GM19463 (cell line): ENCODE measurements at regions not wholly inside any gene's neighbourhood (a gene's known extent, or its start where the extent isn't known, plus 50 kb on each side); places are given as distances from the start of the nearest gene placed in this dataset.
"Not testable (repeated sequence)": the region's sequence is repeated elsewhere in the genome, so short reads cannot be mapped to it uniquely, and the experiment has no call there.

Experiments used
- ATAC-seq: cut with Tn5 transposase; IDR thresholded peaks from one replicate; pipeline ENCODE4 v1.9.1; 2021; ENCODE audit warnings: mild to moderate bottlenecking, moderate library complexity; ENCODE audit not compliant: unreplicated experiment

- ATAC-seq, result no peak
Measured at GRCh38 chr2:173467751-173468150, 113.1 kb downstream of the CDCA7 start.

GRCh38 chr2:173468266-173468793, 113.7 kb downstream of the CDCA7 start:
- ATAC-seq, result no peak

- no peak for ATAC-seq
Measured at GRCh38 chr2:173472112-173472511, 117.4 kb downstream of the CDCA7 start.

- ATAC-seq, result no peak
Measured at GRCh38 chr2:173483137-173483536, 128.5 kb downstream of the CDCA7 start.

GRCh38 chr2:173488861-173489260, 134.2 kb downstream of the CDCA7 start:
- ATAC-seq, result no peak

- no peak for ATAC-seq
Measured at GRCh38 chr2:173491418-173491817, 136.7 kb downstream of the CDCA7 start.

- ATAC-seq, result no peak
Measured at GRCh38 chr2:173493874-173494273, 139.2 kb downstream of the CDCA7 start.

- ATAC-seq, result no peak
Measured at GRCh38 chr2:173496746-173497145, 142.1 kb downstream of the CDCA7 start.

GRCh38 chr2:173500953-173501352, 146.3 kb downstream of the CDCA7 start:
- ATAC-seq, result no peak

GRCh38 chr2:173502296-173502695, 147.6 kb downstream of the CDCA7 start:
- ATAC-seq, result no peak

GRCh38 chr2:173511357-173511756, 156.7 kb downstream of the CDCA7 start:
- ATAC-seq, result no peak

GRCh38 chr2:173511942-173512341, 157.3 kb downstream of the CDCA7 start:
- no peak for ATAC-seq

GRCh38 chr2:173513107-173513727, 158.5 kb downstream of the CDCA7 start:
- no peak for ATAC-seq

- ATAC-seq, result no peak
Measured at GRCh38 chr2:173520918-173521317, 166.2 kb downstream of the CDCA7 start.

- no peak for ATAC-seq
Measured at GRCh38 chr2:173521450-173522192, 166.9 kb downstream of the CDCA7 start.

GRCh38 chr2:173523497-173523896, 168.8 kb downstream of the CDCA7 start:
- ATAC-seq, result no peak

- no peak for ATAC-seq
Measured at GRCh38 chr2:173524256-173524955, 169.7 kb downstream of the CDCA7 start.

GRCh38 chr2:173532732-173533531, 178.3 kb downstream of the CDCA7 start:
- ATAC-seq, result not testable (repeated sequence)

GRCh38 chr2:173537694-173538093, 183.0 kb downstream of the CDCA7 start:
- ATAC-seq, result no peak

- no peak for ATAC-seq
Measured at GRCh38 chr2:173539615-173540014, 184.9 kb downstream of the CDCA7 start.
